ENCODE measurements at regions not wholly inside any gene's neighbourhood (a gene's known extent, or its start where the extent isn't known, plus 50 kb on each side); places are given as distances from the start of the nearest gene placed in this dataset.

DNA sequence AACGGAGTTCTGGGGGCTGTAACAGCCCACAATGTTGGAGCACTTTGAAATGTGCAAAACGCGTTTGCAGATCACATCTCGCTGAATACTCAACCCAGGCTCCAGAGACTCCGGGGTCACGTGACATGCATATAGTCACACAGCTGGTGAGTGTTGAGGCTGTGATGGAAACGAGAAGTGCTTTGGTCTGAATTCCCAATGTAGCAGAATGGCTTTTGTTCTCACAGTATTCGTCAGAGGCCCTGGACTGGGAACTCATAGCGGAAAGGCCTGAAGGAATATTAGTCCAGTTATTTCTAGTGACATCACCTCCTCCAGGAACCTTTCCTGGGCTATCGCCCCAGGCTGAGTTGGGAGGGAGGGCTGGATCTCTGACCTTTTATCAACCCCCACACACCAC is 95.8 kb upstream of the CRHR1 start:
- H3K27me3 Mint-ChIP-seq = peaks cover 22% of the 10 kb centered on the region
- intact Hi-C loops (cut with micrococcal nuclease) = no loop called here
- H3K27ac Mint-ChIP-seq = no peak overlapping the region
- H3K4me3 Mint-ChIP-seq = no peak overlapping the region
- CTCF ChIA-PET = no interaction called here
- TF ChIP-seq, protein P1, sequence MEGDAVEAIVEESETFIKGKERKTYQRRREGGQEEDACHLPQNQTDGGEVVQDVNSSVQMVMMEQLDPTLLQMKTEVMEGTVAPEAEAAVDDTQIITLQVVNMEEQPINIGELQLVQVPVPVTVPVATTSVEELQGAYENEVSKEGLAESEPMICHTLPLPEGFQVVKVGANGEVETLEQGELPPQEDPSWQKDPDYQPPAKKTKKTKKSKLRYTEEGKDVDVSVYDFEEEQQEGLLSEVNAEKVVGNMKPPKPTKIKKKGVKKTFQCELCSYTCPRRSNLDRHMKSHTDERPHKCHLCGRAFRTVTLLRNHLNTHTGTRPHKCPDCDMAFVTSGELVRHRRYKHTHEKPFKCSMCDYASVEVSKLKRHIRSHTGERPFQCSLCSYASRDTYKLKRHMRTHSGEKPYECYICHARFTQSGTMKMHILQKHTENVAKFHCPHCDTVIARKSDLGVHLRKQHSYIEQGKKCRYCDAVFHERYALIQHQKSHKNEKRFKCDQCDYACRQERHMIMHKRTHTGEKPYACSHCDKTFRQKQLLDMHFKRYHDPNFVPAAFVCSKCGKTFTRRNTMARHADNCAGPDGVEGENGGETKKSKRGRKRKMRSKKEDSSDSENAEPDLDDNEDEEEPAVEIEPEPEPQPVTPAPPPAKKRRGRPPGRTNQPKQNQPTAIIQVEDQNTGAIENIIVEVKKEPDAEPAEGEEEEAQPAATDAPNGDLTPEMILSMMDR (IDR thresholded peaks at IDR 0.05) = no peak
- no peak for ATAC-seq
- H3K9me3 Mint-ChIP-seq = no peaks in the 10 kb centered on the region
- H3K4me1 Mint-ChIP-seq (ENCODE audit: low read depth) = no peaks in the 10 kb centered on the region
- POLR2A ChIA-PET = no interaction called here
- DNase-seq = no peak
- no peaks in the 10 kb centered on the region for H3K36me3 Mint-ChIP-seq (ENCODE audit: low read depth)

DNA sequence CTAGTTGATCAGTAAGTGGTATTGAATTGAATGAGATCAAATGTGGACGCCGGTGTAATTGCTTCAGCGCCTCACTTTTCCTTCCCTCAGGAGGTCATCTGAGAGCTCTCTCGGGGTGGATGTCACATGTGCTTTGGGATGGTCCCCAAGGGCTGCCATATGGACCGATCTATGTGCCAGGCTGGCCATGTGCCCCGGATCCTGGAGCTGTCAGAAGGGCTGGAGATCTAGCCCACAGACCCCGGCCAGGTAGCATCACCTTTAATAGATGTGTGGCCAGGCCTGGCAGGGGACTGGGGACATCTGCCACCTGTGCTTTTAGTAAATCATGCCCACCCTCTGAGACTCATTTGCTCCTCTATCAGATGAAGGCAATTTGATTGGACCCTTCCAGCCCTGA is 95.3 kb upstream of the CRHR1 start:
- ATAC-seq = no peak
- H3K27me3 Mint-ChIP-seq = peaks cover 24% of the 10 kb centered on the region
- DNase-seq = no peak
- no peak overlapping the region for H3K27ac Mint-ChIP-seq
- TF ChIP-seq, protein P1 (IDR thresholded peaks at IDR 0.05) = no peak
- no peak overlapping the region for H3K4me3 Mint-ChIP-seq
- CTCF ChIA-PET = no interaction called here
- no peaks in the 10 kb centered on the region for H3K36me3 Mint-ChIP-seq (ENCODE audit: low read depth)
- H3K9me3 Mint-ChIP-seq = no peaks in the 10 kb centered on the region
- POLR2A ChIA-PET = no interaction called here
- no peaks in the 10 kb centered on the region for H3K4me1 Mint-ChIP-seq (ENCODE audit: low read depth)
- intact Hi-C loops (cut with micrococcal nuclease) = no loop called here

DNA sequence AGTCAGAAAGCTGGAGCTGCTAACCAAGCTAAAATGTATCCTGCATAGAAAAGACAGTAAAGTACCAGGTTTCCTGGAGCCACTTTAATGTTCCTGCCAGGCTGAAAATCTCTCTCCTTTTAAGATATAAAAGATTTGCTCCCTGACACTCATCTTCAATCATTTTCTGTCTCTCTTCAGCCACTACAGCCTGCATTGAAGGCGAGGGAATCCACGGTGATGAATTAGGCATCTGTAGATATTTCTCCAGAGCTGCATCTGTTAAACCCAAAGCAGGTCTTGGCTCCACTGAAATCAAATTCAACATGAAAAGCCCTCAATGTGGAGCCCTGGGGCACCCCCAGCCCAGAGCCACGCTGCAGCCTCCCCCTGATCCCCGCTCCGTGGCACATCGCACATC is 94.7 kb upstream of the CRHR1 start:
- H3K4me3 Mint-ChIP-seq = no peak overlapping the region
- no peaks in the 10 kb centered on the region for H3K36me3 Mint-ChIP-seq (ENCODE audit: low read depth)
- H3K27me3 Mint-ChIP-seq = peaks cover 27% of the 10 kb centered on the region
- H3K4me1 Mint-ChIP-seq (ENCODE audit: low read depth) = no peaks in the 10 kb centered on the region
- ChIA-PET CTCF (interaction anchor here (0.6 kb wide), 1 partner anchor 142 kb away, joined by 3 read pairs; no protein-coding TSS in a partner anchor), POLR2A (no interaction called here)
- no peak for ATAC-seq
- no peak overlapping the region for H3K27ac Mint-ChIP-seq
- intact Hi-C loops (cut with micrococcal nuclease) = no loop called here
- no peak for DNase-seq
- TF ChIP-seq, protein P1 (IDR thresholded peaks at IDR 0.05) = no peak
- H3K9me3 Mint-ChIP-seq = no peaks in the 10 kb centered on the region

DNA sequence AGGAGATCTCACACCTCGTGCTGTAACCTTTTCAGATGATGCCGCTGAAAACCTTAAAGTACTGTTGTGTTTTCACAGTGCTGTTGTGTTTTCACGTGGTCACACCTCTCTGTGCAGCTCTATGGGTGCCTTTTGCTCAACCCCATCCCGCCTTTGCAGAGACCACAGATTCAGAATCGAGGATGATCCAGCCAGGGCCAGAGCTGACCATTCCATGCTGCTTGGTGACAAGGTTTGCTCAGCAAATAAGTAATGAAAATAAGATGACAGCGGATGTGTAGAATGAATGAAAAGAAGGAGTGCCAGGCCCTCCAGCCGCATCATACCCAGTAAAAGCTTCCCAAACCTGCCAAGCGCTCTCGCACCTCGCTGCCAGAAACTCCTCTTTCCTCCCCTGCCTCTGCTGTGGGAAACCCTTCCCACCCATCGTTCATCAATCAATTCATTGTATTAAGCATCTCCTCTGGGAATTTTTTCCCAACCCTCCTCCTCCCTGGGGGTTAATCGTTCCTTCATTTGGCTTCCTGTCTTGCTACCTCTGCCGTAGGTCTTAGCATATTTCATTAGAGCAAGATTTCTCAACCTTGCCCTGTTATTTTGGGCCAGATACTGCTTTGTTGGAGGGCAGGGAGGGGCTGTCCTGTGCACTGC is 93.4 kb upstream of the CRHR1 start:
- TF ChIP-seq, protein P1 (IDR thresholded peaks at IDR 0.05) = no peak
- Mint-ChIP-seq H3K27ac (no peak overlapping the region), H3K36me3 (ENCODE audit: low read depth) (no peaks in the 10 kb centered on the region), H3K4me3 (no peak overlapping the region), H3K4me1 (ENCODE audit: low read depth) (no peaks in the 10 kb centered on the region), H3K27me3 (peaks cover 29% of the 10 kb centered on the region), H3K9me3 (no peaks in the 10 kb centered on the region)
- POLR2A ChIA-PET = no interaction called here
- DNase-seq (no peak), ATAC-seq (no peak)
- intact Hi-C loops (cut with micrococcal nuclease) = no loop called here
- CTCF ChIA-PET = interaction anchor here (1.3 kb wide), 1 partner anchor 162 kb away, joined by 3 read pairs; no protein-coding TSS in a partner anchor

DNA sequence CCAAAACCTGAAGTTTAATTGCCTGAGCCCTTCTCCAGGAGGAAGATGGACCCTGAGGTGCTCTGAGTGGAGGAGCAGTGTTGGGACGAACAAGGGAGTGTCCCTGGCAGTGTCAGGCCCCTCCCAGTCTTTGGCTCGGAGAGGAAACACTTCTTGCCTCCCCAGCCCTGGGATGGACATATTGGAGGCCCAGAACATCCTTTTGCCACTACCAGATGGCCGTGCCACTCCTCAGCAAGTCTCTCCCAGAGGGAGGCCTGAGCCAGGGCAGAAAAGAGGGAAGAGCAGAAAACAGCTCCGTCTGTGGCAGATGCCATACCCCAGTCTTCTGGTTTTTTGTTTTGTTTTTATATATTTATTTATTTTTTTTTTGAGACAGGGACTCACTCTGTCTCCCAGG is 91.5 kb upstream of the CRHR1 start:
- ATAC-seq = no peak
- intact Hi-C loops (cut with micrococcal nuclease) = no loop called here
- no peak for DNase-seq
- H3K27ac Mint-ChIP-seq = no peak overlapping the region
- H3K4me3 Mint-ChIP-seq = no peak overlapping the region
- TF ChIP-seq, protein P1 (IDR thresholded peaks at IDR 0.05) = no peak
- peaks cover 29% of the 10 kb centered on the region for H3K27me3 Mint-ChIP-seq
- H3K4me1 Mint-ChIP-seq (ENCODE audit: low read depth) = no peaks in the 10 kb centered on the region
- H3K36me3 Mint-ChIP-seq (ENCODE audit: low read depth) = no peaks in the 10 kb centered on the region
- no peaks in the 10 kb centered on the region for H3K9me3 Mint-ChIP-seq
- POLR2A ChIA-PET = no interaction called here
- CTCF ChIA-PET = no interaction called here
